GM18867 (cell line): ENCODE measurements at regions not wholly inside any gene's neighbourhood (a gene's known extent, or its start where the extent isn't known, plus 50 kb on each side); places are given as distances from the start of the nearest gene placed in this dataset.
"Not testable (repeated sequence)": the region's sequence is repeated elsewhere in the genome, so short reads cannot be mapped to it uniquely, and the experiment has no call there.

ENCODE experiments used
- ATAC-seq: cut with Tn5 transposase; IDR thresholded peaks from one replicate; pipeline ENCODE4 v1.9.1; 2021; ENCODE audit warnings: mild to moderate bottlenecking, moderate library complexity; ENCODE audit not compliant: unreplicated experiment

DNA sequence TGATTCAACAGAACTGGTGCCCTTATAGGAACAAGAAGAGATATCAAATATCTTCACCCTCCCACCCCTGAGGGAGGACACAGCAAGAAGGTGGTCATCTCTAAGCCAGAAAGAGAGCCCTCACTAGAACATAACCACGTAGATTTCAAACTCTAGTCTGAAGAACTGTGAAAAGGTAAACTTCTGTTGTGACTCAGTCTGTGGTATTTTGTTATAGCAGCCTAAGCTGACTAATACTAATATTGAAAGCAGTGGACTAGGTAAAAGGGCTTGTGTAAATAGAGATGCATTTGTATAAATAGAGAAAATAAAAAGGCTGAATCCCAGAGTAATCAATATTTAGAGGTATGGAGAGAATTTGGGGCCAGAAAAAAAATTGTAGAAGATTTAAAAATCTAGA lies 157.6 kb upstream of the CCNH start:
- ATAC-seq = peak; percentile 76

- no peak for ATAC-seq
Measured at GRCh38 chr5:87562068-87562467, 149.3 kb upstream of the CCNH start.

GRCh38 chr5:87560528-87560927 lies 147.8 kb upstream of the CCNH start:
- ATAC-seq = no peak

- ATAC-seq = no peak
Measured at GRCh38 chr5:87551911-87552310, 139.2 kb upstream of the CCNH start.

- no peak for ATAC-seq
Measured at GRCh38 chr5:87541676-87542075, 128.9 kb upstream of the CCNH start.

- ATAC-seq = peak; percentile 52
Measured at GRCh38 chr5:87541033-87541432, 128.3 kb upstream of the CCNH start.

GRCh38 chr5:87539839-87540238 lies 127.1 kb upstream of the CCNH start:
- ATAC-seq = no peak

- no peak for ATAC-seq
Measured at GRCh38 chr5:87536365-87536764, 123.6 kb upstream of the CCNH start.

- no peak for ATAC-seq
Measured at GRCh38 chr5:87535706-87536105, 123.0 kb upstream of the CCNH start.

DNA sequence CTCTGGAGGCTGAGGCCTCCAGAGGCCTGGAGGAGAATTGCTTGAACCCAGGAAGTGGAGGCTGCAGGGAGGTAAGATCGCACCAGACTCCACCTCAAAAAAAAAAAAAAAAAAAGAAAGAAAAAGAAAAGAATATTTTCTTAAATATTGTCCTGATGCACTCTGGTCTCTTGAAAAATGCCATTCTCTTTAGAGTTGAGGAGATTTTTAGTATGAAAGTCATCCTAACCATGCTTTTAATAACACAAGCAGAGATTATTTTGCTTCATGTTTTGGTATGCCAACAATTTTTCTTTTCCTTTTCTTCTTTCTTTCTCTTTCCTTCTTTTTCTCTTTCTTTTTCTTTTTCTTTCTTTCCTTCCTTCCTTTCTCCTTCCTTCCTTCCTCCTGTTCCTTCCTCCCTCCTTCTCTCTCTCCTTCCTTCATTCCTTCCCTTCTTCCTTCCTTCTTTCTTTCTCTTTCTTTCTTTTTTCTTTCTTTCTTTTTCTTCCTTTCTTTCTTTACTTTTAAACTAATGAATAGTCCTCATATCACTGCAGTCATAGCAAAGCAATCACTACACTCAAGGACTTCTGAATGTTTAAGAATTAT lies 116.9 kb upstream of the CCNH start:
- ATAC-seq = no peak

GRCh38 chr5:87526131-87526530 lies 113.4 kb upstream of the CCNH start:
- no peak for ATAC-seq

GRCh38 chr5:87524217-87524616 lies 111.5 kb upstream of the CCNH start:
- no peak for ATAC-seq

- ATAC-seq = not testable (repeated sequence)
Measured at GRCh38 chr5:87511778-87512177, 99.0 kb upstream of the CCNH start.

DNA sequence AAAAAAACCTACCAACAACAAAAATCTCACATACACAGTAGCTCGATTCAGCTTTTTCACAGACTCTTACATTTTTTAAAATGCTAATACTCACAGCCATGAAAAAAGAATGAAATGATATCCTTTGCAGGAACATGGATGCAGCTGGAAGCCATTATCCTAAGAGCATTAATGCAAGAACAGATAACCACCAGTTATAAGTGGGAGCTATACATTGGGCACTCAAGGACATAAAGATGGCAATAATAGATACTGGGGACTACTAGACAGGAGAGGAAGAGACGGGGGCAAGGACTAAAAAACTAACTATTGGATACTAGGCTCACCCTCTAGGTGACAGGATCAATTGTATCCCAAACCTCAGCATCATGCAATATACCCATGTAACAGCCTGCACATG lies 90.3 kb upstream of the CCNH start:
- ATAC-seq = no peak

- ATAC-seq = no peak
Measured at GRCh38 chr5:87499478-87500410, 87.0 kb upstream of the CCNH start.
